ENCODE measurements at regions not wholly inside any gene's neighbourhood (a gene's known extent, or its start where the extent isn't known, plus 50 kb on each side); places are given as distances from the start of the nearest gene placed in this dataset.
A peak's percentile ranks its signal among the peaks of the same experiment; 100 is the strongest.
"Not testable (repeated sequence)": the region's sequence is repeated elsewhere in the genome, so short reads cannot be mapped to it uniquely, and the experiment has no call there.

GRCh38 chr11:134663506-134664313, 251.7 kb upstream of the B3GAT1 start:
- DNase-seq (no peak), ATAC-seq (no peak)
- no peaks in the 10 kb centered on the region for H3K36me3 Mint-ChIP-seq (ENCODE audit: low read depth)
- no peaks in the 10 kb centered on the region for H3K9me3 Mint-ChIP-seq
- peaks cover 3% of the 10 kb centered on the region for H3K27me3 Mint-ChIP-seq
- no peaks in the 10 kb centered on the region for H3K4me1 Mint-ChIP-seq
- H3K27ac Mint-ChIP-seq = no peak overlapping the region
- no peak overlapping the region for H3K4me3 Mint-ChIP-seq

- no peak for ATAC-seq
- Mint-ChIP-seq H3K4me1 (no peaks in the 10 kb centered on the region), H3K27ac (no peak overlapping the region), H3K4me3 (no peak overlapping the region), H3K36me3 (ENCODE audit: low read depth) (no peaks in the 10 kb centered on the region), H3K9me3 (no peaks in the 10 kb centered on the region), H3K27me3 (peaks cover 3% of the 10 kb centered on the region)
- no peak for DNase-seq
These were observed 250.8 kb upstream of the B3GAT1 start for GRCh38 chr11:134662629-134663360.

DNA sequence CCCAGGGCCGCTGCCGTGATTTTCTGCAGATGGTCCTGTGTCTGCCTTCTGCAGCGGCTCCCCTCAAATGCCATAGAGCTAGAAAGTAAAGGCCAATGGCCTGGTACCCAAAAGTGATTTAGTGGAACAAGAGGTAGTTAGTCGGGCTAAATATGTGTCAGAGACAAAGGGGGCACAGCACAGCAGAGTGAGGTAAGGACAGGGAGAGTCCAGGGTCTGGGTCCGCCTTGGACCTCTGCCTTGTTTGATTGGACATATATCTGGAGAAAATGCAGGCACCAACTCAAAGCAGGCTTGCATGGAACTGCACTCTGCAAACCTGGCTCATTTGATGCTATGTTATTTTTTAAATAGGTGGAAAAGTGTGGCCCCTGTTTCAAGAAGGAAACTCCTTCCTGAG, 249.6 kb upstream of the B3GAT1 start:
- ATAC-seq (no peak), DNase-seq (no peak)
- H3K36me3 Mint-ChIP-seq (ENCODE audit: low read depth) = no peaks in the 10 kb centered on the region
- peaks cover 3% of the 10 kb centered on the region for H3K27me3 Mint-ChIP-seq
- H3K27ac Mint-ChIP-seq = no peak overlapping the region
- H3K4me3 Mint-ChIP-seq = no peak overlapping the region
- no peaks in the 10 kb centered on the region for H3K4me1 Mint-ChIP-seq
- no peaks in the 10 kb centered on the region for H3K9me3 Mint-ChIP-seq

GRCh38 chr11:134660416-134660815, 248.4 kb upstream of the B3GAT1 start:
- H3K36me3 Mint-ChIP-seq (ENCODE audit: low read depth) = no peaks in the 10 kb centered on the region
- H3K27me3 Mint-ChIP-seq = peaks cover 3% of the 10 kb centered on the region
- peaks cover 4% of the 10 kb centered on the region for H3K4me1 Mint-ChIP-seq
- no peaks in the 10 kb centered on the region for H3K9me3 Mint-ChIP-seq
- no peak for ATAC-seq
- H3K27ac Mint-ChIP-seq = no peak overlapping the region
- DNase-seq = no peak
- no peak overlapping the region for H3K4me3 Mint-ChIP-seq

GRCh38 chr11:134659882-134660281, 247.8 kb upstream of the B3GAT1 start:
- Mint-ChIP-seq H3K27ac (no peak overlapping the region), H3K4me1 (peaks cover 4% of the 10 kb centered on the region), H3K36me3 (ENCODE audit: low read depth) (no peaks in the 10 kb centered on the region), H3K27me3 (peaks cover 4% of the 10 kb centered on the region), H3K4me3 (no peak overlapping the region), H3K9me3 (no peaks in the 10 kb centered on the region)
- ATAC-seq (no peak), DNase-seq (no peak)

- no peaks in the 10 kb centered on the region for H3K36me3 Mint-ChIP-seq (ENCODE audit: low read depth)
- no peaks in the 10 kb centered on the region for H3K9me3 Mint-ChIP-seq
- H3K4me1 Mint-ChIP-seq = peaks cover 10% of the 10 kb centered on the region
- no peak for ATAC-seq
- no peak overlapping the region for H3K27ac Mint-ChIP-seq
- DNase-seq = no peak
- no peak overlapping the region for H3K4me3 Mint-ChIP-seq
- peaks cover 11% of the 10 kb centered on the region for H3K27me3 Mint-ChIP-seq
These were observed 246.6 kb upstream of the B3GAT1 start for GRCh38 chr11:134658481-134659225.

- no peaks in the 10 kb centered on the region for H3K36me3 Mint-ChIP-seq (ENCODE audit: low read depth)
- DNase-seq (no peak), ATAC-seq (no peak)
- peaks cover 13% of the 10 kb centered on the region for H3K27me3 Mint-ChIP-seq
- H3K4me3 Mint-ChIP-seq = no peak overlapping the region
- H3K9me3 Mint-ChIP-seq = no peaks in the 10 kb centered on the region
- peaks cover 10% of the 10 kb centered on the region for H3K4me1 Mint-ChIP-seq
- H3K27ac Mint-ChIP-seq = no peak overlapping the region
These were observed 245.6 kb upstream of the B3GAT1 start for GRCh38 chr11:134657631-134658030.

- peaks cover 10% of the 10 kb centered on the region for H3K4me1 Mint-ChIP-seq
- no peak for ATAC-seq
- no peak overlapping the region for H3K4me3 Mint-ChIP-seq
- H3K27ac Mint-ChIP-seq = no peak overlapping the region
- H3K27me3 Mint-ChIP-seq = peaks cover 17% of the 10 kb centered on the region
- no peaks in the 10 kb centered on the region for H3K9me3 Mint-ChIP-seq
- no peak for DNase-seq
- H3K36me3 Mint-ChIP-seq (ENCODE audit: low read depth) = no peaks in the 10 kb centered on the region
These were observed 245.0 kb upstream of the B3GAT1 start for GRCh38 chr11:134656861-134657540.

DNA sequence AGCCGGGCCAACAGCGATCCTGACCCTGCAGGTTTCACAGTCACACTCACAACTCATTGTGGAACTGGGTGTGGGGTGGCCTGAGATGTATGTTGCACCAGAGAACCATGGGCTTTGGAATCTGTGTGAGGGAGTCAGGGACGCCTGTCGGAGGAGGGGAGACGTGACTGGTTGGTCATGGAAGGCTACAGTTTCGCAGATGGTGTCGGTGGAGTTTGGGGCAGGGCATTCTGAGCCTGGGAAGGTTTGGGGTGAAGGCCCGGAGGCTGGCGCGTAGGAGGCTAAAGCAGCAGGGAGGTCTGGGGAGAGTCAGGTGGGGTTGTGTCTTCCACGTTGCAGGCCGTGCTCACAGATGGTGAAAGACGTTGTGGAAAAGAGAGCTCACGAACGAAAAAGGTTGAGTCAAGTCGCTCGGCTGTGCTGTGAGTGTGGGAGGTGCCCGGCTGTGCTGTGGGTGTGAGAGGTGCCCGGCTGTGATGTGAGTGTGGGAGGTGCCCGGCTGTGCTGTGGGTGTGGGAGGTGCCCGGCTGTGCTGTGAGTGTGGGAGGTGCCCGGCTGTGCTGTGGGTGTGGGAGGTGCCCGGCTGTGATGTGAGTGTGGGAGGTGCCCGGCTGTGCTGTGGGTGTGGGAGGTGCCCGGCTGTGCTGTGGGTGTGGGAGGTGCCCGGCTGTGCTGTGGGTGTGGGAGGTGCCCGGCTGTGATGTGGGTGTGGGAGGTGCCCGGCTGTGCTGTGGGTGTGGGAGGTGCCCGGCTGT, 244.2 kb upstream of the B3GAT1 start:
- H3K4me1 Mint-ChIP-seq = peaks cover 10% of the 10 kb centered on the region
- not testable (repeated sequence) for H3K9me3 Mint-ChIP-seq; H3K36me3 Mint-ChIP-seq (ENCODE audit: low read depth); DNase-seq; ATAC-seq; H3K27ac Mint-ChIP-seq; H3K4me3 Mint-ChIP-seq
- peaks cover 20% of the 10 kb centered on the region for H3K27me3 Mint-ChIP-seq

GRCh38 chr11:134655189-134655989, 243.3 kb upstream of the B3GAT1 start:
- H3K27ac Mint-ChIP-seq = no peak overlapping the region
- H3K4me1 Mint-ChIP-seq = peaks cover 10% of the 10 kb centered on the region
- peaks cover 21% of the 10 kb centered on the region for H3K27me3 Mint-ChIP-seq
- H3K4me3 Mint-ChIP-seq = no peak overlapping the region
- H3K9me3 Mint-ChIP-seq = no peaks in the 10 kb centered on the region
- no peak for ATAC-seq
- DNase-seq = no peak
- no peaks in the 10 kb centered on the region for H3K36me3 Mint-ChIP-seq (ENCODE audit: low read depth)

DNA sequence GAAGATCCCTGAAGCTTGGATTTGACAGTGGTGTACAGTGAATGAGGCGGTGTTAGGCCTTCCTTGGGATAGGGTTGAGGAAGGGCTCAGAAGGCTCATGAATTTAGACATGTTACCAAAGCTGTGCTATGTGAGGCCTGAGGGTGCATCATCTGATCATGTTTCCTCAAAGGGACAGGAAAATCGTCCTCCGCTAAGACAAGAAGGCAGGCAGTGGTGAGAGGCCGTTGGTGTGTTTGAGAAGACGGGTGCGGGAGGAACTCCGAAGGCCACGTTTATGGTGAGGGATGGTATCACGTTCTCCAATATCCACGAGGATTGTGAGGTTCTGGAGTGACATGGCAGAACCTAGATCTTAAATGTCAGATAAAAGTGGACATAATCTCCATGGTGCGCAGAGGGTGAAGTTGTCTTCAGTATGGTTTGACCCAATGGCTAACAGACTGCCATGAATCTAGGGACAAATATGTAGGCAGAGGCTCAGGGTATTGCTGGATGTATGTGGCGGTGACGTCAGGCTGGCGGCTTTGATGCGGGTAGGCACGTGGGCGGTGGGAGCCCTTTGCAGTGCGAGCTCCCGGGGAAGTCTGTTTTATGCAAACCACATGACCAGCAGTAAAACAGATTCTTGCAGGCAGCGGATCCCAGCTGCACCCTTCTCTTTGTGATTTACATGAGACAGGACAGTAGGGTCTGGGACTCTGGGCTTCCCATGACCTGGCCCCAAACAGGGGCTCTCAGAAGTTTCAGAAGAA, 242.3 kb upstream of the B3GAT1 start:
- H3K4me3 Mint-ChIP-seq = no peak overlapping the region
- no peaks in the 10 kb centered on the region for H3K9me3 Mint-ChIP-seq
- H3K36me3 Mint-ChIP-seq (ENCODE audit: low read depth) = no peaks in the 10 kb centered on the region
- peaks cover 27% of the 10 kb centered on the region for H3K27me3 Mint-ChIP-seq
- H3K4me1 Mint-ChIP-seq = peaks cover 10% of the 10 kb centered on the region
- DNase-seq (peak; percentile 45), ATAC-seq (peak; percentile 65)
- H3K27ac Mint-ChIP-seq = no peak overlapping the region

DNA sequence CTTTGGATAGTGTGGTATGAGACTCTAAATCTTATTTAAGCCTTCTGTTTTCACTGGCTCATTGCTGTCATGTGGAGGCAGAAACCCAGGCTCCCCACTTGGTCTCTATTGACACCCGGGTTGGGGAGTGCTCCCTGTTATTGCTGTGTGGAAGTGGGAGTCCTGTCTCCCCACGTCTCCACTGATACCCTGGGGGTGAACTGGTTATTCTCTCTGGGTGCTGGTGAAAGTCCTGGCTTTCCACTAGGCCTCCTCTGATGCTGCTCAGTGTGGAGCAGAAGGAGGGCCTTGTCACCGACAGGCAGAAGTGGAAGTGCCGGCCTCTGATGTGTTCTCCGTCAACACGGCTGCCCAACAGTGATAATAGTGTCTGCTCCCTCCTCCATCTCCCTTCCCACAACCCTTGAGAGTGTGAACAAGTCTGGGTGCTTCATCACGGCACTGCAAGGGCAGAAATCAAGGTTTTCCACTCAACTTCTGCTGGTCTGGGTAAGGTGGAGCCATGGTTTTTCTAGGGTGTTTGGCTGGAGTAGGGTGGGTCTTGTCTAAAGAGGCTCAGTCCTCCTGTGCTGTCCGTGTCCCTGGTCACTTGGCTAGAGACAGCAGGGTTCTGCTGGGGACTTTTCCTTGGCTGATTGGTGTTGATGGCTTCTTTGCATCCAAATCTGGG, 240.7 kb upstream of the B3GAT1 start:
- H3K4me3 Mint-ChIP-seq = no peak overlapping the region
- no peaks in the 10 kb centered on the region for H3K36me3 Mint-ChIP-seq (ENCODE audit: low read depth)
- no peaks in the 10 kb centered on the region for H3K9me3 Mint-ChIP-seq
- DNase-seq (no peak), ATAC-seq (no peak)
- peaks cover 27% of the 10 kb centered on the region for H3K27me3 Mint-ChIP-seq
- H3K27ac Mint-ChIP-seq = no peak overlapping the region
- peaks cover 10% of the 10 kb centered on the region for H3K4me1 Mint-ChIP-seq

All from activated naive CD8-positive, alpha-beta T cell treated with anti-CD3 and anti-CD28 coated beads, Interleukin-2, amount 50 U/mL, for 24 hours (primary cell).